Left colon (tissue), 2 donors: ENCODE measurements at regions not wholly inside any gene's neighbourhood (a gene's known extent, or its start where the extent isn't known, plus 50 kb on each side); places are given as distances from the start of the nearest gene placed in this dataset.

Experiments used
- ATAC-seq: fragments of 200-7000 bp; cut with Tn5 transposase; one replicate; pipeline ENCODE4 v1.9.1; 2020; ENCODE audit warnings: mild to moderate bottlenecking, moderate library complexity
- DNase-seq, 2 donors: peaks; one replicate each; pipeline ENCODE4 v3.0.0-alpha.2; 2020
- intact Hi-C, 2 donors: fragments of 100-400 bp; cut with DNase I in 1 of 2; cut with micrococcal nuclease in 1 of 2; formaldehyde crosslinking; loops; one replicate each; pipeline versions ENCODE4 v1.11.2 to v1.14.0; 2022; cut with DNase I, micrococcal nuclease
- donor health status: DM: no; HTN: no; CAD: no.
- donor health status: DM: yes; HTN: yes; CAD: no.

- DNase-seq: no peak
- no peak for ATAC-seq
- intact Hi-C loops: no loop called here
These were observed 112.1 kb upstream of the AGBL1 start for GRCh38 chr15:85967553-85967952.

DNA sequence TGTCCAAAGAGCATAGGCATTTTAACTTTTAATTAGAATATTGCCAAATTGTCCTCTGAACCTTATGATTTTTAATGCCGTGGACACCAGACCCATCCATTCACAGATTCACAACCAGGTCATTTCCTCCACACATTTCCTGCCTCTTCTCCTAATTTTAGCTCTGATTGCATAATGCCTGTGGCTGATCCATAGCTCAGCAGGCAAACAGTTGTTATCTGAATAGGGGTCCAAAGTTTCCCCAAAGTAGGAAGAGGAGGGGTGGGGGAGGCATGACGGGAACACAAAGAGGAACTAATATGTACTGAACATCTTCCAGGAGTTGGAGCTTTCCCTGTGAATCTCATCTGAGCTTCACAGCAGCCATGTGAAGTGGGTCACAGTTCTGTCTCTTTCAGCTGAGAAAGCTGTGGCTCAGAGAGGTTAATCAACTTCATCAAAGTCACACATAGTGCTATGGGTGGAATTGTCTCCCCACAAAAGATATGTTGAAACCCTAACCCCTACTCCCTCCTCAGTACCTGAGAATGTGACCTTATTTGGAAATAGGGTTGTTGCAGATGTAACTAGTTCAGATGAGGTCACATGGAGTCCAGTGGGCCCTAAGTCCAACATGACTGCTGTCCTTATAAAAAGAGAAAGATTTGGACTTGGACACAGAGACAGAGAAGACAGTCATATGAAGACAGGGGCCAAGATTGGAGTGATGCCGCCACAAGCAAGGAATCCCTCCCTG is 106.7 kb upstream of the AGBL1 start:
- intact Hi-C loops: no loop called here
- DNase-seq (no peak), ATAC-seq (no peak)

DNA sequence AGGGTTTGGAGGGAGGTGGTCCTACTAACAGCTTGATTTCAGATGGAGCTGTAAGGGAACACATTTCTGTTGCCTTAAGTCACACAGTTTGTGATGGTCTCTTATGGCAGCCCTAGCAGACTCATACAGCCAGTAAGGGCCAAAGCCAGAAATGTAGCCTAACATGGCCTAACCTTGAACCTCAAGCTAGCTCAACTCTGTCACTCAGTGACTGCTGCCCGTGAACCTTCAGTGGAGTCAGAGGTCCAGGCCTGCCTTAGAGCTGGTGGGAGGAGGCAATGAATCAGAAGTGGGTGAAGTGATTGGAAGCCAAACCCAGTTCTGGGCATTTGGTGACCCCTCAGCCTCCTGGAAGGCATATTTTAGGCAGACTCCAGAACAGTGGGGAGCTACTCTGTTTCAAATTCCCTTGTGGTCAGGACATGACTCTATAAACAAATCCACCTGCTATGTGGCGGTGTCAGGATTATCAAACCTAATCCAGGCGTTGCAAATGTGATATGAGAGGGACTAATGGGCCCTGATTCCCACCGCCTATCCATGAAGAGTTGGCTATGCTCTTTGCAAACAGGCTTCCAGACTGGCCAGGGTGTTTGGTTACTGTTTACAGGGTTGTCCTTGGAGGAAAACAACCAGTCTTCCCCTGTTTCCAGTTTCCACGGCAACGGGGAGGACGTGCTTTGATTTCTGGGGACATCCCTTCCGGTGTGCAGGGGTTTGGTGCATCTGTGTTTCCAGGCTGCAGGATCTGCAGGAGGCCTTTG is 105.9 kb upstream of the AGBL1 start:
- ATAC-seq: no peak
- intact Hi-C loops: no loop called here

DNA sequence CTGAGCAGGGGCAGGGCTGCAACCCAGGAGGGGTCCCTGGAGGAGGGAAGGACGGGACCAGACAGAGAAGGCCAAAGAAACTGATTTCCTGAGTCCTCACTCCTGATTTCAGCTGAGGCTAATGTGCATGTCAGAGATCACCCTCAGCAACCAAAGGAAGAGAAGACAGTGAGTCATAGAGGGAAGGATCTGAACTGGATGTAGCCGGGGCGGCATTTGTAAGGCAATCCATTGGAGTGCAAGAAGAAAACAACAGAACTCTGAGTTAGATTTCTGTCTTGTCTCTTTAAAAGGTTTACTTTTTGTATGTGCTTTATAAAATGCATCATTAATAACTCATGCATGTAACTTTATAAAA is 105.3 kb upstream of the AGBL1 start:
- ATAC-seq (no peak), DNase-seq (no peak)
- intact Hi-C loops: no loop called here

More for the DNA sequence above, 105.9 kb upstream of the AGBL1 start:
- no peak for DNase-seq

DNA sequence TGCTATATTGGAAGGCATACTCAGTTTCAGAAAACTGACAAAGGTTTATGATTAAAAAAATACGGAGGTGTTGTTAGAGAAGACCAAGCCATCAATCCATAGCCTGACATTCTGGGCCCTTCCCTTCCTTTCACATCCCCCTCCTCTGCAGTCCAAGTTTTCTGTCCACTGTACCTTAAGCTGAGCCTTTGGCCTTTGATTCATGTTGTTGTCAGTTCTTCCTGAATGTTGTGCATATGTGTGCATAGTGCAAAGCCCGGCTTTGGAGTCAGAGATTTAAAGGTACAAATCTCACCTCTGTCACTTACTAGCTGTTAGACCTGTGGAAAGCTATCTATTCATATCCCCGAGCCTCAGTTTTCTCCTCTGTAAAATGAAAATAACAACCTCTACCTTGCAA is 104.9 kb upstream of the AGBL1 start:
- intact Hi-C loops: no loop called here
- ATAC-seq: no peak
- DNase-seq: no peak

DNA sequence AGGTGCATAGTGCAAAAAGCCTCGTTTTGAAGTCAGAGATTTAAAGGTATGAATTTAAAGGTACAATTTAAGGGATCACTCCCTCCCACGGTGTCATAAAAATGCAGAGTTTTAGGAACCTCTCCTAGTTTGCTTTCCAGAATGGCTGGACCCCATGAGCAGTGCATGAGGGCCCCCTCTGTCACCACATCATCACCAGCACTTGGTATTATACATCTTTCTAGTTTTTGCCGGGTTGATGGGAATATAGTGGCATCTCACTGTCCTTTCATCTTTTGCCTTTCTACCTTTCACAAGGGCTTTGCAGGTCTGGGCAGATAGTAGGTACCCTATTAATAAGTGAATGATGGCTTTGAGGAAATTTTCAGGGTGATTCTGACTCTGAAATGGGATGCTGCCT is 103.6 kb upstream of the AGBL1 start:
- intact Hi-C loops: no loop called here
- ATAC-seq (no peak), DNase-seq (no peak)

DNA sequence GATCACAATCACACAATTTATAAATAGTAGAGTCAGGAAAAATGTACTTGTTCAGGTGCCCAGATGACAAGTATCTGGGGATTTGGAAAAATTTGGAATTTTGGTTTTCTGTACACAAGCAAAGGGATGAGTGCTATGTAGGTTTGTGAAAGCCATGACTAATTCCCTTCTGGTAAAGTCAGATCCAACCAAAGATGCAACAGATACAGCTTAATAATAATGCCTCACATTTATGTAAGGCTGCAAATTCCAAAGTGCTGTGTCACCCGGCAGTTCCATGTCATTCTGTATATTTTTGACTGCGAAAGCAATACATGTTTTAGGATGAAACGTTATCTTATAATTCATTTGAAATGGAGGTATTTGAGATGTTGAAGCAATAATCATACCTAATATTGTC is 102.7 kb upstream of the AGBL1 start:
- ATAC-seq: no peak
- intact Hi-C loops: no loop called here
- no peak for DNase-seq

- ATAC-seq (no peak), DNase-seq (no peak)
- intact Hi-C loops: no loop called here
These were observed 102.1 kb upstream of the AGBL1 start for GRCh38 chr15:85977586-85977985.

GRCh38 chr15:85979929-85980328 is 99.7 kb upstream of the AGBL1 start:
- intact Hi-C loops: no loop called here
- no peak for DNase-seq
- ATAC-seq: no peak

DNA sequence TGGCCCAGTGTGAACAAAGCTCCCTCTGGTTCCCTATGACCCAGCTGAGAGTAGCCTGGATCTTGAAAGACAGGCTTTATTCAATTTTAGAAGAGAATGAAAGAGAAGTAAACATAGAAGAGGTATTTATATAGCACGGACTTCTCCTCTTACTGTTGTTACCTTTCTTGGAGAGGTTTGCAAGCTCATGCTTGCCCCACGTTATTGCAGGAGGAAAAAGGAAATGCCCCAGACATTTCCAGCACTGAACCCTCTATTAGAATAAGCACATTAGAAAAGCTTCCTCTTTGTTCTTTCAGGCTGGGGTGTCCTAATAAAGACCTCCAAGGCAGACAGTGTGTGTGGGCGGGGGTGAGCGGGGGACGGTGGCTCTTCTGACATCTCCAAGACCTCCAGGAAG is 98.7 kb upstream of the AGBL1 start:
- intact Hi-C loops: no loop called here
- ATAC-seq: no peak
- no peak for DNase-seq

DNA sequence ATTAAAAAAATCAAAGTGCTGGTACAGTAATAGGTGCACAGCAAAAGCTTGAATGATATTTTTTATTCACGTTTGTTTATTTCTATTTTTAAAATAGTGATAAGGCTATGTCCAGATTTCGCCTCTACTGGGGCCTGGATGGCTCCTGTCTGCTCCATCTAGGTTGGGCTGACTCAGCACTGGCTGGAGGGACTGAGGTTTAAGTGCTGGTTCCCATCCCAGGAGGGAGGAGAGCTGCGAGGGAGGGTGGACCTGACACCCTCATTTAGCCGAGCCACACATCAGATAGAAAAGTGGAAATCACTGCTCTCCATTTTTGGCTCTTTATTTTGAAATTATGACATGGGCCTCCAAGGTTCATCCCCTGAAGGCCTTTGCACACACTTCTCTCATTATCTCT is 95.4 kb upstream of the AGBL1 start:
- no peak for DNase-seq
- ATAC-seq: no peak
- intact Hi-C loops: no loop called here

- no peak for DNase-seq
- intact Hi-C loops: no loop called here
- no peak for ATAC-seq
These were observed 93.6 kb upstream of the AGBL1 start for GRCh38 chr15:85986116-85986515.

GRCh38 chr15:85986741-85987140 is 92.9 kb upstream of the AGBL1 start:
- no peak for DNase-seq
- intact Hi-C loops: no loop called here
- no peak for ATAC-seq

DNA sequence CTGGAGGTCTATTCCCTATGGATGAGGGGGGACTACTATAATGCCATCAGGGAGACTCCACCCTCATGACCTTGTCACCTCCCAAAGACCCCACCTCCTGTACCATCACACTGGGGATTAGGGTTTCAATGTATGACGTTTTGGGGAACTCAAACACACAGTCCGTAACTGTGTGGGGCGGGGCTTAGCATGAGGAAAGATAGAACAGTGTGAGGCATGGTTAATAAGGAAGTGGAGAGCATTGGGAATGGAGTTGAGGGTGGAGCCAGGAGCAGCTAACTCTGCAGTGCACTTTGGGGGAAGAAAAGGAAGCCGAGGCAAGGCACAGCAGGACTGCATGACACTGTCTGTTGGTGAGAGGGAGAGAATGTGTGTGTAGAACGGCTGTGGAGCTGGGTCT is 90.9 kb upstream of the AGBL1 start:
- DNase-seq (no peak), ATAC-seq (peak; percentile 40)
- intact Hi-C loops: no loop called here

DNA sequence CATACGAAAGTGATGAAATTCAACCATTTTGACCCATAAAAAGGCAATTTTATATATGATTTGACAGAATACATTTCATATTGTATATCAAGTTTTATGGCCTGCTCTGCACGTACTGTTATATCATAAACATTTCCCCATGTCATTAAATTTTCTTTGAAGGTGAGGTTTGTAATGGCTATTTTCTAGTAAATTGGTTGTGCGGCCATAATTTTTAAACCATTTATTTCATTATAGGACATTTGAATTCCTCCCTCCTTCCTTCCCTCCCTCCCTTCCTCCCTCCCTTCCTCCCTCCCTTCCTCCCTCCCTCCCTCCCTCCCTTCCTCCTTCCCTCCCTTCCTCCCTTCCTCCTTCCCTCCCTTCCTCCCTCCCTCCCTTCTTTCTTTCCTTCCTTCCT is 87.4 kb upstream of the AGBL1 start:
- ATAC-seq: no peak
- intact Hi-C loops: no loop called here
- no peak for DNase-seq

- DNase-seq (no peak), ATAC-seq (no peak)
- intact Hi-C loops: no loop called here
These were observed 86.6 kb upstream of the AGBL1 start for GRCh38 chr15:85993116-85993515.

- intact Hi-C loops: no loop called here
- ATAC-seq: no peak
- no peak for DNase-seq
These were observed 82.1 kb upstream of the AGBL1 start for GRCh38 chr15:85997618-85998017.

GRCh38 chr15:85999658-86000057 is 80.0 kb upstream of the AGBL1 start:
- no peak for DNase-seq
- no peak for ATAC-seq
- intact Hi-C loops: no loop called here

DNA sequence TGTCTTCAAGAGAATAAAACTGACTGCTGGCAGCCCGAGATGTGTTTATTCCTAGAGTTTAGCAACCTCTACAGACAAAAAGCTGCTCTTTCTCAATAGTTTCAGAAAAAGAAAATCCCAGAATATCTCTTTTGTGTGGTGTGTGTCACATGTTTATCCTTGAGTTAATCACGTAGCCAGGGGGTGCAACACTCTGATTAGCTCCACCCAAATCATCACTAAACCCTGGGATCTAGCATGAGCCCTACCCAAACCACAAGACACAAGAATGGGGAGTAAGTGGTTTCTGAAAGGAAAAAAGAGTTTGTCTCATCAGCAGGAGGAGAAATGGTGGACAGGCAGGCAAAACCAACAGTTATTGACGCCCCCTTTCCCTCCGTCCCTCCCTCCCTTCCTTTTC is 78.5 kb upstream of the AGBL1 start:
- intact Hi-C loops: no loop called here
- DNase-seq (no peak), ATAC-seq (no peak)

- intact Hi-C loops: no loop called here
- ATAC-seq: no peak
These were observed 77.2 kb upstream of the AGBL1 start for GRCh38 chr15:86002444-86002843.

GRCh38 chr15:86004061-86004460 is 75.6 kb upstream of the AGBL1 start:
- intact Hi-C loops: no loop called here
- no peak for ATAC-seq
- DNase-seq: no peak

More at GRCh38 chr15:86002444-86002843, 77.2 kb upstream of the AGBL1 start:
- no peak for DNase-seq
